Adrenal gland (tissue), 5 donors: ENCODE measurements at regions not wholly inside any gene's neighbourhood (a gene's known extent, or its start where the extent isn't known, plus 50 kb on each side); places are given as distances from the start of the nearest gene placed in this dataset.
"Not testable (repeated sequence)": the region's sequence is repeated elsewhere in the genome, so short reads cannot be mapped to it uniquely, and the experiment has no call there.

Experiments
- CTCF ChIP-seq, 6 experiments: fragments of 450-650 bp in 4 of 6; fragments of 200-600 bp in 2 of 6; sonication (generic) in 1 of 6; IDR thresholded peaks; 1 replicate in 5 of 6; 2 replicates in 1 of 6; pipeline versions ENCODE4 v1.5.1 to v1.8.0; 2016 to 2021; ENCODE audit warnings: antibody characterized with exemption in 6 of 6, mild to moderate bottlenecking in 2 of 6, moderate library complexity in 1 of 6
- POLR2A ChIP-seq, 2 donors: fragments of 450-650 bp; IDR thresholded peaks; one replicate each; pipeline ENCODE4 v1.6.1; 2017; ENCODE audit warnings: antibody characterized with exemption in 2 of 2, mild to moderate bottlenecking in 2 of 2, moderate library complexity in 1 of 2
- donor health status: DM: no; HTN: no; CAD: no.

- not testable (repeated sequence) for TF ChIP-seq POLR2A, CTCF (IDR thresholded peaks at IDR 0.05)
Measured at GRCh38 chr11:44442893-44443673, 122.4 kb upstream of the CD82 start.
